ENCODE measurements at regions not wholly inside any gene's neighbourhood (a gene's known extent, or its start where the extent isn't known, plus 50 kb on each side); places are given as distances from the start of the nearest gene placed in this dataset.

DNA sequence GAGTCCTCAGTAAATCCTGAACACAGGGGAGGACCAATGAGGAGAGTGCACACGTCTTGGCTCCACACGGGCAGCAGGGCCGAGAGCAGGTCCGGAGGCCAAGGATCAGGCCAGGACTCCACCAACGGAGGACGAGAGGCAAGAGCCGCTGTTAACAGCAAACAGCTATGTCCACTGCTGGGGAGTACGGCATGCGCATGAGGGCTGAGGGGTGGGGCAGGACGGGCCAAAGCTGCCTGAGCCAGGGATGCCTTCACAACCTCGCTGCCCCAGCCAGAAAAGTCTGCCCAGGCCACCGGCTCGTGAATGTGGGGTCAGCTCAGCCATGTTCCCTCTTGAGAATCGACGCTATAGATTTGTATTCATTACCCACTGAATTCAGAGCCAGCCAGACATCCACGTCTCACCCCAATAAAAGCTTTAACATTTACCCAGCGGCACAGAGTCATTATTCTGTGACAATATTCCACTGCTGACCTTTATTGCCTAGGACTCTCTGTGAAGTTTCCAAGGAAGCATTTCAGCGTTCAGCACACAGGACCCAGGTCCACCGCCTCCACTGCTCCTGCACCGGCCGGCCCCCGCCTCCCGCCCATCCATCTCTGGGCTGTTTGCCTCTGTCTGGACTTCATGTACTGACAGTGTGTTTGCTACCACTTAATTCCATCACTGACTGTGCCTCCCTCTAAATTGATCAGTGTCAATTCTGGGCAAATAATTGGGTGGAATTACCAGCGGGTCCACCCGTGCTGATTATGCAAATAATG lies 384.9 kb downstream of the SHANK2 start:
- no peaks in the 10 kb centered on the region for H3K27me3 ChIP-seq (ENCODE audit: insufficient read depth, low read length)
- no peaks in the 10 kb centered on the region for H3K9me2 ChIP-seq (ENCODE audit: insufficient read depth)
- no peak overlapping the region for H3K27ac ChIP-seq (ENCODE audit: low read depth, low read length)
- ChIA-PET RAD21 (ENCODE audit: low non-redundant PET in 1 of 2, low total read pairs in 2 of 2, uncharacterized antibody in 2 of 2, unreplicated experiment in 2 of 2) (no interaction called here), POLR2A (no interaction called here), CTCF (no interaction called here)
- no peak overlapping the region for H3K4me3 ChIP-seq (replicated peaks in 1 of 2; ENCODE audit: low read depth in 1 of 2, low read length in 2 of 2)
- ATAC-seq (no peak), DNase-seq (ENCODE audit: low read depth, low spot score) (no peak)
- no peak overlapping the region for H3K9ac ChIP-seq (ENCODE audit: low read length)
- no peaks in the 10 kb centered on the region for H3K79me2 ChIP-seq (ENCODE audit: insufficient read depth, low read length)
- H3K36me3 ChIP-seq (ENCODE audit: control insufficient read depth in 1 of 2, insufficient read depth in 2 of 2, low read length in 2 of 2) = no peaks in the 10 kb centered on the region
- no peaks in the 10 kb centered on the region for H4K20me1 ChIP-seq (ENCODE audit: insufficient read depth)
- TF ChIP-seq, protein P1, sequence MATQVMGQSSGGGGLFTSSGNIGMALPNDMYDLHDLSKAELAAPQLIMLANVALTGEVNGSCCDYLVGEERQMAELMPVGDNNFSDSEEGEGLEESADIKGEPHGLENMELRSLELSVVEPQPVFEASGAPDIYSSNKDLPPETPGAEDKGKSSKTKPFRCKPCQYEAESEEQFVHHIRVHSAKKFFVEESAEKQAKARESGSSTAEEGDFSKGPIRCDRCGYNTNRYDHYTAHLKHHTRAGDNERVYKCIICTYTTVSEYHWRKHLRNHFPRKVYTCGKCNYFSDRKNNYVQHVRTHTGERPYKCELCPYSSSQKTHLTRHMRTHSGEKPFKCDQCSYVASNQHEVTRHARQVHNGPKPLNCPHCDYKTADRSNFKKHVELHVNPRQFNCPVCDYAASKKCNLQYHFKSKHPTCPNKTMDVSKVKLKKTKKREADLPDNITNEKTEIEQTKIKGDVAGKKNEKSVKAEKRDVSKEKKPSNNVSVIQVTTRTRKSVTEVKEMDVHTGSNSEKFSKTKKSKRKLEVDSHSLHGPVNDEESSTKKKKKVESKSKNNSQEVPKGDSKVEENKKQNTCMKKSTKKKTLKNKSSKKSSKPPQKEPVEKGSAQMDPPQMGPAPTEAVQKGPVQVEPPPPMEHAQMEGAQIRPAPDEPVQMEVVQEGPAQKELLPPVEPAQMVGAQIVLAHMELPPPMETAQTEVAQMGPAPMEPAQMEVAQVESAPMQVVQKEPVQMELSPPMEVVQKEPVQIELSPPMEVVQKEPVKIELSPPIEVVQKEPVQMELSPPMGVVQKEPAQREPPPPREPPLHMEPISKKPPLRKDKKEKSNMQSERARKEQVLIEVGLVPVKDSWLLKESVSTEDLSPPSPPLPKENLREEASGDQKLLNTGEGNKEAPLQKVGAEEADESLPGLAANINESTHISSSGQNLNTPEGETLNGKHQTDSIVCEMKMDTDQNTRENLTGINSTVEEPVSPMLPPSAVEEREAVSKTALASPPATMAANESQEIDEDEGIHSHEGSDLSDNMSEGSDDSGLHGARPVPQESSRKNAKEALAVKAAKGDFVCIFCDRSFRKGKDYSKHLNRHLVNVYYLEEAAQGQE (IDR thresholded peaks at IDR 0.05; ENCODE audit: low read depth) = no peak
- TF ChIP-seq EZH2phosphoT487 (IDR thresholded peaks at IDR 0.05; ENCODE audit: borderline replicate concordance) = no peak
- TF ChIP-seq CEBPB (IDR thresholded peaks at IDR 0.05; ENCODE audit: low read depth) = no peak
- no peak for TF ChIP-seq CBX3 (IDR thresholded peaks at IDR 0.05; ENCODE audit: low read depth)
- no peak for TF ChIP-seq ZNF274 (IDR thresholded peaks at IDR 0.05; ENCODE audit: low read depth, low read length)
- TF ChIP-seq FOSL1 (IDR thresholded peaks at IDR 0.05; ENCODE audit: low read depth) = no peak
- TF ChIP-seq, protein P2, sequence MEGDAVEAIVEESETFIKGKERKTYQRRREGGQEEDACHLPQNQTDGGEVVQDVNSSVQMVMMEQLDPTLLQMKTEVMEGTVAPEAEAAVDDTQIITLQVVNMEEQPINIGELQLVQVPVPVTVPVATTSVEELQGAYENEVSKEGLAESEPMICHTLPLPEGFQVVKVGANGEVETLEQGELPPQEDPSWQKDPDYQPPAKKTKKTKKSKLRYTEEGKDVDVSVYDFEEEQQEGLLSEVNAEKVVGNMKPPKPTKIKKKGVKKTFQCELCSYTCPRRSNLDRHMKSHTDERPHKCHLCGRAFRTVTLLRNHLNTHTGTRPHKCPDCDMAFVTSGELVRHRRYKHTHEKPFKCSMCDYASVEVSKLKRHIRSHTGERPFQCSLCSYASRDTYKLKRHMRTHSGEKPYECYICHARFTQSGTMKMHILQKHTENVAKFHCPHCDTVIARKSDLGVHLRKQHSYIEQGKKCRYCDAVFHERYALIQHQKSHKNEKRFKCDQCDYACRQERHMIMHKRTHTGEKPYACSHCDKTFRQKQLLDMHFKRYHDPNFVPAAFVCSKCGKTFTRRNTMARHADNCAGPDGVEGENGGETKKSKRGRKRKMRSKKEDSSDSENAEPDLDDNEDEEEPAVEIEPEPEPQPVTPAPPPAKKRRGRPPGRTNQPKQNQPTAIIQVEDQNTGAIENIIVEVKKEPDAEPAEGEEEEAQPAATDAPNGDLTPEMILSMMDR (IDR thresholded peaks at IDR 0.05 in 2 of 3, conservative IDR thresholded peaks at IDR 0.05 in 1 of 3; ENCODE audit: borderline replicate concordance in 1 of 3, insufficient read depth in 1 of 3, low read depth in 2 of 3, low read length in 2 of 3) = no peak
- intact Hi-C loops (cut with micrococcal nuclease) = no loop called here
- no peak overlapping the region for H3K4me2 ChIP-seq (ENCODE audit: low read length)
- H2AFZ ChIP-seq (ENCODE audit: low read depth, low read length, poor library complexity, severe bottlenecking) = no peak overlapping the region
- H3K4me1 ChIP-seq (ENCODE audit: control insufficient read depth in 1 of 2, insufficient read depth in 2 of 2, low read length in 2 of 2) = no peaks in the 10 kb centered on the region
- BruUV-seq (replicated peaks) = no TSS peak
- no peaks in the 10 kb centered on the region for H3K9me3 ChIP-seq (ENCODE audit: control insufficient read depth in 1 of 2, insufficient read depth in 1 of 2, low read depth in 1 of 2, low read length in 2 of 2)
